NAMALWA (cell line): ENCODE measurements at regions not wholly inside any gene's neighbourhood (a gene's known extent, or its start where the extent isn't known, plus 50 kb on each side); places are given as distances from the start of the nearest gene placed in this dataset.

Source experiments
- DNase-seq: peaks from one replicate; pipeline ENCODE4 v3.0.0-alpha.2; 2015; ENCODE audit warnings: low spot score

- no peak for DNase-seq
Measured at GRCh38 chr2:189369566-189369965, 71.7 kb upstream of the WDR75 start.

GRCh38 chr2:189370719-189371118 is 70.6 kb upstream of the WDR75 start:
- DNase-seq, result no peak

- DNase-seq, result no peak
Measured at GRCh38 chr2:189372688-189373257, 68.5 kb upstream of the WDR75 start.

- no peak for DNase-seq
Measured at GRCh38 chr2:189374481-189374880, 66.8 kb upstream of the WDR75 start.

- DNase-seq, result no peak
Measured at GRCh38 chr2:189375842-189376241, 65.4 kb upstream of the WDR75 start.

GRCh38 chr2:189379287-189379630 is 62.0 kb upstream of the WDR75 start:
- DNase-seq, result no peak

- DNase-seq, result no peak
Measured at GRCh38 chr2:189379731-189380261, 61.5 kb upstream of the WDR75 start.

- no peak for DNase-seq
Measured at GRCh38 chr2:189382668-189383067, 58.6 kb upstream of the WDR75 start.

GRCh38 chr2:189386741-189387140 is 54.5 kb upstream of the WDR75 start:
- DNase-seq, result no peak

- no peak for DNase-seq
Measured at GRCh38 chr2:189391201-189391600, 50.1 kb upstream of the WDR75 start.
